Right renal pelvis (tissue), 4 donors: ENCODE measurements at regions not wholly inside any gene's neighbourhood (a gene's known extent, or its start where the extent isn't known, plus 50 kb on each side); places are given as distances from the start of the nearest gene placed in this dataset.
"Not testable (repeated sequence)": the region's sequence is repeated elsewhere in the genome, so short reads cannot be mapped to it uniquely, and the experiment has no call there.

Experiments
- DNase-seq, 4 donors: peaks; one replicate each; pipeline ENCODE4 v3.0.0-alpha.2; 2013; ENCODE audit warnings: low read depth in 4 of 4, low spot score in 3 of 4, missing footprints in 1 of 4

GRCh38 chr20:29319725-29320124 is 1937.7 kb upstream of the DEFB115 start:
- DNase-seq, result no peak

DNA sequence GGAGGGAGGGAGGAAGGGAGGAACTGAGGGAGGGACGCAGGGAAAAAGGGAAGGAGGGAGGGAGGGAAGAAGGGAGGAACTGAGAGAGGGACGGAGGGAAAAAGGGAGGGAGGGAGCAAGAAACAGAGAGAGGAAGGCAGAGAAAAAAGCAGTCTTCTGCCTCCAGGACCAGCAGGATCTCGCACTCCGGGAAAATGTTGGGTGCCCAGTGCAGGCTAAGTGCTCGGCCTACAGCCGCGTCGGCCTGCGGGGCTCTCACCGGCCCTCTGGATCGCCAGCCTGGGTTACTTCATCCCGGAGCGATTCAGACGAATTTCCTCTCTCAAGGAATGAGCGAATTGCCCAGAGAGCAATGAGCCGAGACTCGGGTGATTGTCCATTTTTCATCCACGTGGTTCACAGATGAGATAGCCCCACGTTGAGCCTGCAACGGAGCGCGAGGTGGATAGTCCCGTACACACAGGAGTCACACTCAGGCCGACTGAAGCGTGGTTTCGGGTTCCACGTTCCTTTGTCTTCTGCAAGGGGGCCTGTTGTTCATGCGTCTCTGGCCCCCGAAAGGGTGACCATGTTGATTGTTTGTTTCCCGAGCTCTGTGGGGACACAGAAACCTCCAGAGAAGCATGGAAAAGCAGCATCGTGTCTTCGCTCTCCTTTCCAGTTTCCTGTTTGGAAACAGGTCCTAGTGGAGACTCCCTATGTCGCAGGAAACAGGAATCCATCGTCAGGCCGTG is 1937.1 kb upstream of the DEFB115 start:
- DNase-seq, result not testable (repeated sequence)

DNA sequence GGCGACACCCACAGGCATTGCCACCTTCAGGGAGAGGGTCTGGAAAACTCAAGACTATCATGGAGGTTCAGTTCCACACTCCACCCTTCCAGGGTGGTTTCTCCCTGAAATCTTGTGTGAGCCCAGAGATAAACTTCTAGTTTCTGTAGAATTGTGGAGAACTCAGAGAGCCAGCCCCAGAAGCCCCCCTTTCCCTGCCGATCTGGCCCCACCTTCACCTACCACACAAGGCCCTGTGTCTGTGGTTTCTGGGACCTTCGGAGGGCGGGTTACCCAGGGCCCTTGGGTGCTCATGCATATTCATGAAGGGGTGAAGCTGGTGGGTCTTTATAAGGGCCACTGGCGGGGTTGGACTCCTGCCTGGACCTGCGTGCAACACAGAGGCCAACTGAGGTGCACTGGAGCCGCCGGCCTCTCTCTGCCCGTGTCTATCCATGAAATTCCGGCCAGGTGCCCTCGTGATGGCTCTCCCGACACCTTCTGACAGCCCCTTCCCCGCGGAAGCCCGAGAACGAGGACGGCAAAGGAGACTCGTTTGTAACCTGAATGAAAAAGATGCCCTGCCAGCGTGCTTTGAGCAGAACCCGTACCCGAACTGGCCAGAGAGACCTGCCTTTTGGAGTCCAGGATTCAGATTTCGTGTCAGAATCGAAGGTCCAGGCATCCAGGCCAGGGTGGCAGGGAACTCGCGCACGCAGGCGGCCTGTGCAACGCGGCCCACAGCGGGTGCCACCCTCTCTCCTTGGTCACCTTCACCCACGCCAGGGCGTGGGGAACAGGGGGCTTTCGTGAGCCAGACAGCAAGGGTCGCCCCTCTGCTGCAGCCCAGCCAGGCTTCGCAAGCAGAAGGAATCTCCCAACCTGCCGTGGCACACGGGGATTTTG is 1933.6 kb upstream of the DEFB115 start:
- DNase-seq, result not testable (repeated sequence)

- DNase-seq, result not testable (repeated sequence)
Observed at GRCh38 chr20:29324516-29325303, 1932.8 kb upstream of the DEFB115 start.

DNA sequence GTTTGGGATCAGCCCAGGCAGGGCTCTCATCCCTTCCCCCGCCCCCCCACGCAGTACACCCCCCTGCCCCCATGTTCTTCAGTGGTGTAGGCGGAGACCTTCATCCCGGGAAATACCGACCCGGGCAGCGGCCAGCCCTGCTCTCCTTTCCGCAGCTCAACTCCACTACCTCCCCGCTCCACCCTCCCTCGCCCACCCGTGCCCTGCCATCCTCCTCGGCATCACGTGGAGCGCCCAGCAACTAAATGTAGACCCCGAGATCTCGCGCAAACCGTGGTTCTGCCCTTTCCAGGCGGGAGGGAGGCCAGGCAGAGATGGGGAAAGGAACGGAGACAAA is 1932.2 kb upstream of the DEFB115 start:
- DNase-seq, result no peak

- not testable (repeated sequence) for DNase-seq
Observed at GRCh38 chr20:29325781-29326180, 1931.7 kb upstream of the DEFB115 start.

DNA sequence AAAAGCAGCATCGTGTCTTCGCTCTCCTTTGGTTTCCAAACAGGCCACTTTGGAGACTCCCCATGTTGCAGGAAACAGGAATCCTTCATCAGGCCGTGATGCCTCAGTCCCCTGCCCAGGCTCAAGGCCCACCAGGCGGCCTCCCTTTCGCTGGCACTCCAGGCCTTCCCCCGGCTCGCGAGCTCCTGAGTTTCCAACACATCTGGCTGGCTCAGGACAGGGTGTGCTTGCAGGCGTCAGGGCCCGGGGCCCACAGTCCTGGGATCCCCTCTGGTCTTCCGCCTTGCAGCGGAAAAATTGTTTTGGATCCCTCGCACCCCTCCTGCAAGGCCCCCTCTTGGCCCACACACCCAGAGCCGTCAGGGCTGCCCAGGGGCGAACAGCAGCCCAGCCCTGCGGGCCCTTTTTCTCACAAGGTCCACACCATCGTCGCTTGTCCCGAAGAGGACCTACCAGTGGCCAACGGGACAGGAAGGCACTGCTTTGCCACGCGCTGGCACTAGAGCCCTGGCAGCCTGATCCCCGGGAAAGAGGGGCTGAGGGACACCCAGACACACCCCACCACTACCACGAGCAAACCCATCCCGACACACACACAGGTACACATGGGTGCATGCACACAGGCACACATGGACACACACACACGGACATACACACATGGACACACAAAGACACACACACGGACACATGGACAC is 1930.9 kb upstream of the DEFB115 start:
- no peak for DNase-seq

DNA sequence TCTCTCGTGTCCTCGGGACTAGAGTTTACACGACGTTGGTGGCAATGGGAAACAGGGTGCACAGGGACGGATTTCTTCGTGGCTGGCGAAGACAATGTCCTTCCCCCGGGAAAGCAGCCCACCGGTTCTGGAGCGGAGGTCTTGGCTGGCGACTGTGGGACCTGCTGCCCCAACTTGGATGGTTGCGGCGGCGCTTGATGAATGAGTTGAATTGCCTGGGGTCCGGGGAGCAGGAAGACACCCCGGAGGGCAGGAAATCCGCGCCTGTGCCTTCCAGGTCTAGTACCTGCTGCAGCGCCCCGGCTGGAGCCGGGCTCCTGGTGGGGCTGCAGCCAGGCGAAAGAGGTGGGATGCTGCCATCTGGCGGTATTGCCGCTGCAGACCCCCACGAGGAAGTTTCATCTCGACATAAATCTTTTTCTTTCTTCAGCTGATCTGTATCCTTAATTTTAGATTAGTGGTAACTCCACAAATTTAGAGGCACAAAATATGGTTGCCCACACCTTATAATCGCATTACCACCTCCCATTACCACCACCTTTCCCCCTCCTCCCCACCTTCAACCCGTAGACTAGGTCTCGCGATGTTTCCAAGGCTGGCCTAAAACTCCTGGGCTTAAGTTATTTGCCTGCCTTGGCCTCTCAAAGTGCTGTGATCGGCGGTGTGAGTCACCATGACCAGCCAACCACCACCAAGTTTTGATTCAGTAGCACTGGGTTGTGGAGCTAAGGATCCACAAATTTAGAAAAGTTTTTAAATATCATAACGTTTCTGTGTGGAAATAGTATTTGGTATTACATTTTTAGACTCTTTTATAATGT is 1929.7 kb upstream of the DEFB115 start:
- not testable (repeated sequence) for DNase-seq

DNA sequence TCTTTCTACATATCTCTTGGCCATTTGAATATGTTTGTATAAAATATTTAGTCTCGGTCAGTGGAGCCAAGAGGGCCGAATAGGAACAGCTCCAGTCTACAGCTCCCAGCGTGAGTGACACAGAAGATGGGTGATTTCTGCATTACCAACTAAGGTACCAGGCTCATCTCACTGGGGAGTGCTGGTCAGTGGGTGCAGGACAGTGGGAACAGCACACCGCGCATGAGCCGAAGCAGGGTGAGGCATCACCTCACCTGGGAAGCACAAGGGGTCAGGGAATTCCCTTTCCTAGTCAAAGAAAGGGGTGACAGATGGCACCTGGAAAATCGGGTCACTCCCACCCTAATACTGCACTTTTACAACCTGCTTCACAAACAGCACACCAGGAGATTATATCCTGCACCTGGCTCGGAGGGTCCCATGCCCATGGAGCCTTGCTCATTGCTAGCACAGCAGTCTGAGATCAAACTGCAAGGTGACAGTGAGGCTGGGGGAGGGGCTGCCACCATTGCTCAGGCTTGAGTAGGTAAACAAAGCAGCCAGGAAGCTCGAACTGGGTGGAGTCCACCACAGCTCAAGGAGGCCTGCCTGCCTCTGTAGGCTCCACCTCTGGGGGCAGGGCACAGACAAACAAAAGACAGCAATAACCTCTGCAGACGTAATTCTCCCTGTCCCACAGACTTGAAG is 1926.9 kb upstream of the DEFB115 start:
- DNase-seq, result not testable (repeated sequence)

DNA sequence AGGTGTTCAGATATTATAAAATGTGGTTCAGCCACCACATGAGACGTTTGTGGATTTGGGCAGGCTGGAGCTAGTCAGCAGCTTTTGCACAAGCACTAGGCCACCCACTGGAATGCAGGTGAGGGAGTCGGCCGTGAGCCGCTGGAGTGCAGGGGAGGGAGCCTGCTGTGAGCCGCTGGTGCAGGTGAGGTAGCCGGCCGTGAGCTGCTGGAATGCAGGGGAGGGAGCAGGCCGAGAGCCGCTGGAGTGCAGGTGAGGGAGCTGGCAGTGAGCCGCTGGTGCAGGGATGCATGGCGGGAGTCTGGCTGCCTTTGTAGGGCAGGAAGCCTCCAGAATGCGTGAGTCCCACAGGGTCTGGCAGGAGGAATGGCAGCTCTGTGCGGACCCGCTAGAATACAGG is 1907.6 kb upstream of the DEFB115 start:
- no peak for DNase-seq

DNA sequence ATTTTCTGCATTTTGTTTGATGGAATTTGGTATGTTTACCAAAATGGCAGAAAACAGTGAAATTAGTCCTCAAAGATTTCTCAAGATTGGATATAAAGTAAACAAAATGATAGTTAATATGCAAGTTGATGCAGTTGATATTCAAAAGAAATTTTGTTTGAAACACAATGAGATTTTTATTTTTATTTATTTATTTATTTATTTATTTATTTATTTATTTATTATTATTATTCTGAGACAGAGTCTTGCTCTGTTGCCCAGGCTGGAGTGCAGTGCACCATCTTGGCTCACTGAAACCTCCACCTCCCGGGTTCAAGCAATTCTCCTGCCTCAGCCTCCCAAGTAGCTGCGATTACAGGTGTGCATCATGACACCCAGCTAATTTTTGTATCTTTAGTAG is 1881.5 kb upstream of the DEFB115 start:
- DNase-seq, result not testable (repeated sequence)

- not testable (repeated sequence) for DNase-seq
Observed at GRCh38 chr20:29392853-29393252, 1864.6 kb upstream of the DEFB115 start.

- DNase-seq, result no peak
Observed at GRCh38 chr20:29408034-29408695, 1849.3 kb upstream of the DEFB115 start.

- not testable (repeated sequence) for DNase-seq
Observed at GRCh38 chr20:29408707-29409106, 1848.8 kb upstream of the DEFB115 start.

- DNase-seq, result not testable (repeated sequence)
Observed at GRCh38 chr20:29409160-29409689, 1848.2 kb upstream of the DEFB115 start.

- DNase-seq, result no peak
Observed at GRCh38 chr20:29409833-29410805, 1847.3 kb upstream of the DEFB115 start.

GRCh38 chr20:29410806-29411457 is 1846.5 kb upstream of the DEFB115 start:
- no peak for DNase-seq
